ENCODE measurements at regions not wholly inside any gene's neighbourhood (a gene's known extent, or its start where the extent isn't known, plus 50 kb on each side); places are given as distances from the start of the nearest gene placed in this dataset.

- TF ChIP-seq EZH2 (IDR thresholded peaks at IDR 0.05) = no peak
- TF ChIP-seq, protein P1, sequence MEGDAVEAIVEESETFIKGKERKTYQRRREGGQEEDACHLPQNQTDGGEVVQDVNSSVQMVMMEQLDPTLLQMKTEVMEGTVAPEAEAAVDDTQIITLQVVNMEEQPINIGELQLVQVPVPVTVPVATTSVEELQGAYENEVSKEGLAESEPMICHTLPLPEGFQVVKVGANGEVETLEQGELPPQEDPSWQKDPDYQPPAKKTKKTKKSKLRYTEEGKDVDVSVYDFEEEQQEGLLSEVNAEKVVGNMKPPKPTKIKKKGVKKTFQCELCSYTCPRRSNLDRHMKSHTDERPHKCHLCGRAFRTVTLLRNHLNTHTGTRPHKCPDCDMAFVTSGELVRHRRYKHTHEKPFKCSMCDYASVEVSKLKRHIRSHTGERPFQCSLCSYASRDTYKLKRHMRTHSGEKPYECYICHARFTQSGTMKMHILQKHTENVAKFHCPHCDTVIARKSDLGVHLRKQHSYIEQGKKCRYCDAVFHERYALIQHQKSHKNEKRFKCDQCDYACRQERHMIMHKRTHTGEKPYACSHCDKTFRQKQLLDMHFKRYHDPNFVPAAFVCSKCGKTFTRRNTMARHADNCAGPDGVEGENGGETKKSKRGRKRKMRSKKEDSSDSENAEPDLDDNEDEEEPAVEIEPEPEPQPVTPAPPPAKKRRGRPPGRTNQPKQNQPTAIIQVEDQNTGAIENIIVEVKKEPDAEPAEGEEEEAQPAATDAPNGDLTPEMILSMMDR (IDR thresholded peaks at IDR 0.05) = no peak
Measured at GRCh38 chr14:65964366-65964765, 521.8 kb upstream of the CCDC196 start.

Data from neural progenitor cell (in vitro differentiated cells).